ENCODE measurements at regions not wholly inside any gene's neighbourhood (a gene's known extent, or its start where the extent isn't known, plus 50 kb on each side); places are given as distances from the start of the nearest gene placed in this dataset.

- CTCF ChIA-PET: no interaction called here
- no peak for TF ChIP-seq ZNF114 (tag by site-specific recombination; IDR thresholded peaks at IDR 0.05)
- TF ChIP-seq KLF10 (tag by site-specific recombination; IDR thresholded peaks at IDR 0.05): no peak
- TF ChIP-seq ZNF521 (tag by site-specific recombination; IDR thresholded peaks at IDR 0.05): no peak
- TF ChIP-seq, protein P1, sequence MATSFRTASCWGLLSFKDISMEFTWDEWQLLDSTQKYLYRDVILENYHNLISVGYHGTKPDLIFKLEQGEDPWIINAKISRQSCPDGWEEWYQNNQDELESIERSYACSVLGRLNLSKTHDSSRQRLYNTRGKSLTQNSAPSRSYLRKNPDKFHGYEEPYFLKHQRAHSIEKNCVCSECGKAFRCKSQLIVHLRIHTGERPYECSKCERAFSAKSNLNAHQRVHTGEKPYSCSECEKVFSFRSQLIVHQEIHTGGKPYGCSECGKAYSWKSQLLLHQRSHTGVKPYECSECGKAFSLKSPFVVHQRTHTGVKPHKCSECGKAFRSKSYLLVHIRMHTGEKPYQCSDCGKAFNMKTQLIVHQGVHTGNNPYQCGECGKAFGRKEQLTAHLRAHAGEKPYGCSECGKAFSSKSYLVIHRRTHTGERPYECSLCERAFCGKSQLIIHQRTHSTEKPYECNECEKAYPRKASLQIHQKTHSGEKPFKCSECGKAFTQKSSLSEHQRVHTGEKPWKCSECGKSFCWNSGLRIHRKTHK (tag by site-specific recombination; IDR thresholded peaks at IDR 0.05): no peak
- TF ChIP-seq ZFP37 (tag by site-specific recombination; IDR thresholded peaks at IDR 0.05): no peak
- TF ChIP-seq ZNF423 (tag by site-specific recombination; IDR thresholded peaks at IDR 0.05): no peak
- no peak for TF ChIP-seq ZNF610 (tag by site-specific recombination; IDR thresholded peaks at IDR 0.05; ENCODE audit: borderline replicate concordance)
- no peak for TF ChIP-seq ZNF292 (tag by site-specific recombination; IDR thresholded peaks at IDR 0.05; ENCODE audit: borderline replicate concordance, low read depth)
- no peak for TF ChIP-seq ZNF404 (tag by site-specific recombination; IDR thresholded peaks at IDR 0.05)
- no peak for TF ChIP-seq ZNF214 (tag by site-specific recombination; IDR thresholded peaks at IDR 0.05; ENCODE audit: borderline replicate concordance)
- no peak for TF ChIP-seq HOXC10 (CRISPR knock-in tag; IDR thresholded peaks at IDR 0.05)
- no peak for TF ChIP-seq ZNF138 (tag by site-specific recombination; IDR thresholded peaks at IDR 0.05; ENCODE audit: borderline replicate concordance)
- TF ChIP-seq ZNF2 (tag by site-specific recombination; IDR thresholded peaks at IDR 0.05): no peak
- no peak for TF ChIP-seq ZNF600 (tag by site-specific recombination; IDR thresholded peaks at IDR 0.05)
- TF ChIP-seq ZBTB7A (tag by site-specific recombination; IDR thresholded peaks at IDR 0.05; ENCODE audit: low read depth): no peak
- no peaks in the 10 kb centered on the region for H3K36me3 ChIP-seq (ENCODE audit: control insufficient read depth in 2 of 2, insufficient read depth in 1 of 2, low read length in 2 of 2)
- no peaks in the 10 kb centered on the region for H3K4me1 ChIP-seq (ENCODE audit: control insufficient read depth, insufficient read depth, low read length)
- no peak overlapping the region for H3K27ac ChIP-seq (ENCODE audit: extremely low read depth, low read depth, low read length)
- no peak overlapping the region for H3K4me3 ChIP-seq (ENCODE audit: low read depth, low read length)
- POLR2A ChIA-PET: no interaction called here
- H3K9me3 ChIP-seq (ENCODE audit: control insufficient read depth, insufficient read depth, low read depth, low read length): no peaks in the 10 kb centered on the region
Observed at GRCh38 chr9:23036416-23036815, 589.8 kb downstream of the DMRTA1 start.

DNA sequence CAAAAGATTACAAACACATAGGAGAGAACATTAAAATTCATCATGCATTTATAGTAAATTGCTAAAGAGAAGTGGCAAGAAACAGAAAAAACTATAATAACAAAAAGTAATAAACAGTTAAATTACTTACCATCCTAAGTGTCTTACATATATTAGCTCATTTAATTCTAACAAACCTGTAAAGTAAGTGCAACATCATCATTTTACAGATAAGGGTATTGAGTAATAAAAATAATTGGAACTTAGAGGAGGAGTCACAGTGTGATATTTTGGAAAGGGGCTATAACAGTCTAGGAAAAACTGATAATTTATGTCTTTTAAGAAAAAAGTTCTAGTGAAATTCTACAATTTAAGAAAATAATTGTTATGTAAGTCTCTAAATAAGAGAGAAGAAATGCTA, 592.8 kb downstream of the DMRTA1 start:
- TF ChIP-seq ZNF423 (tag by site-specific recombination; IDR thresholded peaks at IDR 0.05): no peak
- TF ChIP-seq ZNF791 (tag by site-specific recombination; IDR thresholded peaks at IDR 0.05): no peak
- TF ChIP-seq, protein P2, sequence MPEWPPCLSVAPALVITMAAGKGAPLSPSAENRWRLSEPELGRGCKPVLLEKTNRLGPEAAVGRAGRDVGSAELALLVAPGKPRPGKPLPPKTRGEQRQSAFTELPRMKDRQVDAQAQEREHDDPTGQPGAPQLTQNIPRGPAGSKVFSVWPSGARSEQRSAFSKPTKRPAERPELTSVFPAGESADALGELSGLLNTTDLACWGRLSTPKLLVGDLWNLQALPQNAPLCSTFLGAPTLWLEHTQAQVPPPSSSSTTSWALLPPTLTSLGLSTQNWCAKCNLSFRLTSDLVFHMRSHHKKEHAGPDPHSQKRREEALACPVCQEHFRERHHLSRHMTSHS (tag by site-specific recombination; IDR thresholded peaks at IDR 0.05): no peak
- TF ChIP-seq ZBTB7A (tag by site-specific recombination; IDR thresholded peaks at IDR 0.05; ENCODE audit: low read depth): no peak
- no peak for TF ChIP-seq ZNF138 (tag by site-specific recombination; IDR thresholded peaks at IDR 0.05; ENCODE audit: borderline replicate concordance)
- no peak for TF ChIP-seq ZNF223 (tag by site-specific recombination; IDR thresholded peaks at IDR 0.05)
- no peak for TF ChIP-seq ZNF366 (tag by site-specific recombination; conservative IDR thresholded peaks at IDR 0.05)
- TF ChIP-seq ZNF350 (tag by site-specific recombination; IDR thresholded peaks at IDR 0.05): no peak
- TF ChIP-seq ZFHX2 (tag by site-specific recombination; conservative IDR thresholded peaks at IDR 0.05): no peak
- TF ChIP-seq KLF8 (tag by site-specific recombination; IDR thresholded peaks at IDR 0.05): no peak
- TF ChIP-seq GLI4 (tag by site-specific recombination; IDR thresholded peaks at IDR 0.05): no peak
- no peak for TF ChIP-seq ZNF670 (tag by site-specific recombination; IDR thresholded peaks at IDR 0.05; ENCODE audit: low read depth)
- no peak for TF ChIP-seq ZNF362 (tag by site-specific recombination; IDR thresholded peaks at IDR 0.05)
- no peak for TF ChIP-seq ZNF530 (tag by site-specific recombination; IDR thresholded peaks at IDR 0.05; ENCODE audit: low read depth)
- TF ChIP-seq GFI1B (tag by site-specific recombination; IDR thresholded peaks at IDR 0.05): no peak
- no peak for TF ChIP-seq ZNF501 (tag by site-specific recombination; IDR thresholded peaks at IDR 0.05)
- no peak for TF ChIP-seq REPIN1 (tag by site-specific recombination; IDR thresholded peaks at IDR 0.05; ENCODE audit: low read depth)
- TF ChIP-seq ZNF140 (tag by site-specific recombination; IDR thresholded peaks at IDR 0.05): no peak
- H3K4me1 ChIP-seq (ENCODE audit: control insufficient read depth, insufficient read depth, low read length): no peaks in the 10 kb centered on the region
- ChIA-PET CTCF (no interaction called here), POLR2A (no interaction called here)
- H3K9me3 ChIP-seq (ENCODE audit: control insufficient read depth, insufficient read depth, low read depth, low read length): no peaks in the 10 kb centered on the region
- H3K4me3 ChIP-seq (ENCODE audit: low read depth, low read length): no peak overlapping the region
- H3K36me3 ChIP-seq (ENCODE audit: control insufficient read depth in 2 of 2, insufficient read depth in 1 of 2, low read length in 2 of 2): no peaks in the 10 kb centered on the region
- H3K27ac ChIP-seq (ENCODE audit: extremely low read depth, low read depth, low read length): no peak overlapping the region
